B cell (primary cell): ENCODE measurements at regions not wholly inside any gene's neighbourhood (a gene's known extent, or its start where the extent isn't known, plus 50 kb on each side); places are given as distances from the start of the nearest gene placed in this dataset.

ENCODE experiments used
- CTCF ChIP-seq: fragments of 200-600 bp; IDR thresholded peaks from one replicate; pipeline ENCODE4 v1.8.0; 2022; ENCODE audit warnings: antibody characterized with exemption, mild to moderate bottlenecking
- EZH2 ChIP-seq: IDR thresholded peaks from 2 replicates; pipeline ENCODE4 v1.6.1; 2012; ENCODE audit warnings: borderline replicate concordance, low read depth, mild to moderate bottlenecking, moderate library complexity, low read length; ENCODE audit not compliant: insufficient read depth, poor library complexity, severe bottlenecking

DNA sequence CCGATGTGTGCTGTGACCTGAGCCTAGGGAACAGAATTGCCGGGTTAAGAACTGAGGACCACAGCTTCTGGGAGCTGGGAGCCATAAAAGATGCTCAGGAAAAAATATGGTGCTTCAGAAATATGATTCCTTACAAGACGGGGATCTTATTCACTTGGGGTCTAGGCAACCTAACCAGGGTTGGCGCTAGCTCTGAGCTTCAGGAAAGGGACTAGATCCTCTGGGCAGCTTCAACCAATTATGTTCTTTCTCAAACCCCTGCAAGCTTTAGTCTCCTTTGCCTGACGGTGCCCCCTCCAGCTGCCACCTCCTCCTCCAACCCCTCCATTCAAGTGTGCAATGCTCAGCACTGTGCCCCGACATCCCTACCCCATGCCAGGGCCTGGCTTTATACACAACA is 634.1 kb upstream of the CADM1 start:
- TF ChIP-seq CTCF (no peak), EZH2 (no peak)
